ENCODE measurements at regions not wholly inside any gene's neighbourhood (a gene's known extent, or its start where the extent isn't known, plus 50 kb on each side); places are given as distances from the start of the nearest gene placed in this dataset.

DNA sequence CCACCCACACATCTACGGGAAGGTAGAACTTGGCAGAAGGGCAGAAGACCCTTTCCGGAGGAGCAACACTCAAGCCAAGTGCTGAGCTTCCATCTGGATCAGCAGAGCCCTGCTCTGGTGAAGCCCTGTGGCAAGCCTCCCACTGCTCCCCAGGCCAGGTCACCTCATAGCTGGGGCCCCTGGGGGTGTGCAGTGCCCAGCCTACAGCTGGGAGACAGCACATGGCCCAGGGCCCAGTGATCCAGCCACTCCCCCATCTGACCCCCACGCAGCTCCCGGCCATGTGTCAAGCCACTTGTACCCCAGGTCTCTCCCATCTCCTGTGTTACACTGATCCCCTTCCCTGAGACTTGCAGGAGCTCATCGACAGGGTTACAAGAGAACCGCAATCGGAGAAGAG is 95.7 kb downstream of the RBFOX3 start:
- Mint-ChIP-seq H3K9me3 (peaks cover 0 to 5% of the 10 kb centered on the region in 2 donors), H3K27ac (no peak overlapping the region), H3K36me3 (no peaks in the 10 kb centered on the region)
- ATAC-seq (no peak), DNase-seq (ENCODE audit: low spot score in 2 of 2) (no peak)

DNA sequence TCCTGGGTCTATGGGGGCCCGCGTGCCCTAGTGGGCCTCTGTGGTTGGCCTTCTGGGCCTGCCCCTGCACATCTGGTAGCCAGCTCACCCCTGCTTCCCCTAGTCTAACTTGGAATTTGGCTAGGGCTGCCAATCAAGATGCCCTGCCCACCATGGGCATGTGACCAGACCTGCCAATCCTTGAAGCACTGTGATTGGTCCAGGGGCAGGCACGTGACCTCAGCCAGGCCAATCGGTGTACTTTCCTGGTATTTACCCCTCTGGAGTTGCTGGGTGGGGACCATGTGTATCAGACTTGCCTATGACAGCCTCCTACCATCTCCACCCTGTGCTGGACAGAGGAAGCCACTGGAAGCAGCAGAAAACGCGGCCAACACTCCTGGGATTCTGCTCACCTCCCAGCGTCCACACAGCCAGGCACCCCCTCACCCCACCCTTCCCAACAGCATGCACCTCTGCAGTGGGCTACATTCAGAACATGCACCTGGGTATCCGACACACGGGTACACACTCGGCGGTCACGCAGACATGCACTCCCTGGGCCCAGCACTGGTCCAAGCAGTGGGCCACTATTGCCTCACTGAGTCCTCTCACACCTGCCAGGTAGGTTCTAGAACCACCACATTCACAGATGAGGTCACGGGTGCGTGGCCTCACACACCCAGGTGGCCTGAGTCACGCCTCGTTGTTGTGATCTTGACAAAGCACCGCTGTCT is 96.9 kb downstream of the RBFOX3 start:
- no peaks in the 10 kb centered on the region for H3K36me3 Mint-ChIP-seq
- H3K9me3 Mint-ChIP-seq: peaks cover 0 to 5% of the 10 kb centered on the region in 2 donors
- ATAC-seq: peak in 1 of 2 donors; percentile 22
- no peak for DNase-seq (ENCODE audit: low spot score in 2 of 2)
- no peak overlapping the region for H3K27ac Mint-ChIP-seq

DNA sequence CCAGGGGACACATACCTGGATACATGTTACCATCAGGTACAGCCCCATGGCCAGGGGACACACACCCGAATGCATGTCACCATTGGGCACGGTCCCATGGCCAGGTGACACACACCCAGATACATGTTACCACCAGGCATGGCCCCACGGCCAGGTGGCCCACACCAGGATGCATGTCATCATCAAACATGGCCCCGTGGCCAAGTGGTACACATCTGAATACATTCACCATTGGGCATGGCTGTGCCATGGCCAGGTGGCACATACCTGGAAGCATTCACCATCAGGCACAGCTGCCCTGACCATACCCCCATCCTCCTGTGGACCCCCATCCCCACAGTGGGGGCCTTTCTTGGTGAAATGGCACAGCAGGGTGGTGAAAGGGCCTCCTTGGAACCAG is 97.6 kb downstream of the RBFOX3 start:
- ATAC-seq (no peak), DNase-seq (ENCODE audit: low spot score in 2 of 2) (no peak)
- H3K36me3 Mint-ChIP-seq: no peaks in the 10 kb centered on the region
- H3K27ac Mint-ChIP-seq: no peak overlapping the region
- H3K9me3 Mint-ChIP-seq: peaks cover 0 to 5% of the 10 kb centered on the region in 2 donors

DNA sequence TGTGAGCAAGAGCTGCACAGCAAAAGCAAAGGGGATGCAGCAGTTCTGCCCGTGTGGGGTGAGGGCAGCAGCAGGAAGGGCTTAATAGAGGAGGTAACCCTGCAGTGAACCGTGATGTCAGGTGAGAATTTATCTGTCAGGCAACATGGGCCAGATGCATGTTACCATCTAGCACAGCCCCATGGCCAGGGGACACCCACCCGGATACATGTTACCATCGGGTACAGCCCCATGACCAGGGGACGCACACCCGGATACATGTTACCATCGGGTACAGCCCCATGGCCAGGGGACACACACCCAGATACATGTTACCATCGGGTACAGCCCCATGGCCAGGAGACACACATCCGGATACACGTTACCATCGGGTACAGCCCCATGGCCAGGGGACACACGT is 99.4 kb downstream of the RBFOX3 start:
- ATAC-seq: no peak
- H3K27ac Mint-ChIP-seq: no peak overlapping the region
- no peaks in the 10 kb centered on the region for H3K36me3 Mint-ChIP-seq
- H3K9me3 Mint-ChIP-seq: peaks cover 0 to 5% of the 10 kb centered on the region in 2 donors
- no peak for DNase-seq (ENCODE audit: low spot score in 2 of 2)

DNA sequence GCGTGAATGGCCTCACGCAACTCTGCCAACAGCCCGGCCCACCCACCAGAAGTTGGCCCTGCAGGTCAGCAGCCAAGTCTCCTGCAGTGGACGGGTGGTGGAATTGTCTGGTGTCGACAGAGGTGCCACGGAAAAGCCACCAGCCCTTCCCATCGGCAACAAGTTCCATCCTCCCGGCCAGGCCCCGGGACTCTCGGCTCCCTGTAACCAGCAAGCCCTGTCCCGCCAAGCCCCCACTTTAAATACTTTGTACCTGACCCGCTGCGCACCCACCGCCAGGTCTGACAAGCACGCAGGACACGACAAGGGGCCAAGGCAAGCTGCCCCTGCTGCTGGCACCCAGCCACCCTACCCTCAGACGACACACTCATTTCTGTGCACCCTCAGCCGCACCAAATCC is 100.8 kb downstream of the RBFOX3 start:
- DNase-seq (ENCODE audit: low spot score in 2 of 2) (no peak), ATAC-seq (no peak)
- Mint-ChIP-seq H3K27ac (no peak overlapping the region), H3K36me3 (no peaks in the 10 kb centered on the region), H3K9me3 (peaks cover 0 to 5% of the 10 kb centered on the region in 2 donors)

DNA sequence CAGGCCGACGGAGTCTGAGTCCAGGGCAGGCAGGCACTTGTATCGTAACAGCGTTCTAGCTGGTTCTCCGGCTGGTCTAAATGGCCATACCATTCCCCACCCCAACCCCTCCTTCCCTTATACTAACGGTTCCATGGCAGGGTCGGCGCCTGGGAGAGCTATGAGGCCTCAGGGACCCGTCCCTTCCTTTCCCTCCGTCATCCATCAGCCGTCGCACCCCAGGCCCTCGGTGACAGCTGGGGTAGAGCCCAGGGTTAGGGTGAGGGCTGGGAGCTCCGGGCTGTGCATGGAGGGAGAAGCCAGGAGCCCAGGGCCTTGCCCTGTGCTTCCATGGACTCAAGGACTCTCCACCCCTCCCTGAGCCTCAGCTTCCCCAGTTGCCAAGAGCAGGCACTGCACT is 101.4 kb downstream of the RBFOX3 start:
- DNase-seq (ENCODE audit: low spot score in 2 of 2): no peak
- no peak for ATAC-seq
- no peak overlapping the region for H3K27ac Mint-ChIP-seq
- no peaks in the 10 kb centered on the region for H3K36me3 Mint-ChIP-seq
- H3K9me3 Mint-ChIP-seq: peaks cover 0 to 5% of the 10 kb centered on the region in 2 donors

DNA sequence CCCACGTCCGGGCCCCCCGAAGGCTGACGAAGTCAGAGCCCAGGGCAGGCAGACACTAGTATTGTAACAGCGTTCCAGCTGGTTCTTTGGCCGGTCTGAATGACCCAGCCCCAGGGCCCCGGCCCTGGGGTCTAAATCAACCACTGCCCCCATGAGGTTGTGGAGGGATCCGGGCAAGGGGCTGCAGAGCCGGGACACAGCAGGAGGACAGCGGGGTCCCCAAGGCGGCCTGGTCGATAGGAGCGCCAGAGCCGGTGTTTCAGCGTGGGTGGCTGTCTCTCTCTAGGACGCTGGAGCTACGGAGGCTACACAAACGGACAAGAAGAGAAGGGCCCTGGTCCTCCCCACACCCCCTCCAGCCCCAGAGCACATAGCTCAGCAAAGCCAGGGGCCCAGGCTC is 101.8 kb downstream of the RBFOX3 start:
- Mint-ChIP-seq H3K9me3 (peaks cover 0 to 5% of the 10 kb centered on the region in 2 donors), H3K27ac (no peak overlapping the region), H3K36me3 (no peaks in the 10 kb centered on the region)
- DNase-seq (ENCODE audit: low spot score in 2 of 2): no peak
- ATAC-seq: no peak

DNA sequence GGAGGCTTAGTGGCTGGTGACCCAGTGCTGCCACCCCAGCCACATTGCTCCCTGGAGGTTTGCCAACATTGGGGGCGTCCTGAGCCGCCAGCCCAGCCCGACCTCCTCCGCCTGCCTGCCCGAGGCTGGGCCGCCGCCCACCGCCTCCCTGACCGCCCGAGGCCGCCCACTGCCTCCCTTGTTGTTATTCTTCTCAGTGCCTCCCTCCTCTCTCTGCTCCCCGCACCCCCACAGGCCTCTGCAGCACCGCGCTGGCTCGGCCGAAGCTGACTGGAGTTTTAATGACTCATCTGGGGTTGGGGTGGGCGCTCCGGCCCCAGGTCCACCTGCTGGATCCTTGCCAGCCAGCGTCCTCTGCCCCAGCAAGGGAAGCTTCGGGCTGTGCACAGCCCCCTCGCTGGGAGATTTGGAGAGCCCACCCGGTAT is 102.5 kb downstream of the RBFOX3 start:
- ATAC-seq (no peak), DNase-seq (ENCODE audit: low spot score in 2 of 2) (no peak)
- Mint-ChIP-seq H3K27ac (no peak overlapping the region), H3K36me3 (no peaks in the 10 kb centered on the region), H3K9me3 (peaks cover 0 to 5% of the 10 kb centered on the region in 2 donors)

DNA sequence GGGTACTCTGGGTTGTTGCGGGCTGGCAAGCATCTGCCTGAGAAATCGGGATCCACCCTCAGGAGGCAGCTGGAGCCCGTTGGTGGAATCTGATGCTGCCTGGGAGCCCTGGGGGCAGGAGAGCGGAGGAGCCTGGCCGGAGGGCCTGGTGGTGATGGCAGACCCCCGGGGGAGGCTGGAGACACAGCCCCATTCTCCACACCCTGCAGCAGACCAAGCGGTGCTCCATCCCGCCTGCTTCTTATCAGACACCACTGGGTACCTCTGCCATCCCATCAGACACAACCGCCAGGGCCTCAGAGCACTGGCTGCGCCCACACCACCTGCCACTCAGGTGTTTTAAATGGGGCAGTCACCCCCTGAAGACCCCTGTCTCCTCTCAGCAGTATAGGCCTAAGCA is 103.9 kb downstream of the RBFOX3 start:
- H3K36me3 Mint-ChIP-seq: no peaks in the 10 kb centered on the region
- no peak overlapping the region for H3K27ac Mint-ChIP-seq
- DNase-seq (ENCODE audit: low spot score in 2 of 2) (no peak), ATAC-seq (no peak)
- H3K9me3 Mint-ChIP-seq: peaks cover 0 to 5% of the 10 kb centered on the region in 2 donors

DNA sequence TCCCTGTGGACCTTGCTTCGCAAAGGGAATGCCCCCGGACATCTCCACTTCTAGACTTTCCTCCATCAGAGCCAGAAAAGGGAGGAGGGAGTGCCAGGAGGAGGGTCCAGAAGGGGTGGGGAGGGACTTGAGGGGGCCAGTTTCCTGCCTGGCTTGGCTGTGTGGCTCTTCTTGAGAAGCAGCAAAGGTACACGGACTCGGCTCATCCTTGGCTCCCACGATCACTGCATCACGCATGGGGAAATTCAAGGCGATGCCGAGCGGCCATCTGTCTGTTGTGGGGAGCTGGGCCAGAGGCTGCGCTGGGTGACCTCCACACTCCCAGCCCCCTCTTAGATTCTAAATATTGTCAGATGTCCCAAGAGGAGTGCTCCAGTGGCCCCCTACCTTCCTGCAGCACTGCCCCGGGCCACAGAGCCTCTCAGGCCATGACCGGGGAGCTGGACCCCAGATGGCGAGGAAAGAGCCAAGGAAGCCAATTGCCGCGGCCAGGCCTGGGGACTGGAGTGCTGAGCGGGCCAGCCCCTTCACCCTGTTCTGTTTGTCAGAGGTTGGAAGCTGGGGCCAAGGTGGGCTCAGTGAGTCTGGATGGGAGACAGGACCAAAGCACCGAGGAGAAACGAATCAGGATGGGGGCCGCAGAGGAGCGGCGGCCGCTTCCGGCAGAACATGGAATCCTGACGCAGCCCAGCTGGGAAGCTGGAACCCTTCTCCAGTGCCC is 104.5 kb downstream of the RBFOX3 start:
- Mint-ChIP-seq H3K27ac (no peak overlapping the region), H3K36me3 (no peaks in the 10 kb centered on the region), H3K9me3 (peaks cover 0 to 4% of the 10 kb centered on the region in 2 donors)
- DNase-seq (ENCODE audit: low spot score in 2 of 2) (no peak), ATAC-seq (no peak)

DNA sequence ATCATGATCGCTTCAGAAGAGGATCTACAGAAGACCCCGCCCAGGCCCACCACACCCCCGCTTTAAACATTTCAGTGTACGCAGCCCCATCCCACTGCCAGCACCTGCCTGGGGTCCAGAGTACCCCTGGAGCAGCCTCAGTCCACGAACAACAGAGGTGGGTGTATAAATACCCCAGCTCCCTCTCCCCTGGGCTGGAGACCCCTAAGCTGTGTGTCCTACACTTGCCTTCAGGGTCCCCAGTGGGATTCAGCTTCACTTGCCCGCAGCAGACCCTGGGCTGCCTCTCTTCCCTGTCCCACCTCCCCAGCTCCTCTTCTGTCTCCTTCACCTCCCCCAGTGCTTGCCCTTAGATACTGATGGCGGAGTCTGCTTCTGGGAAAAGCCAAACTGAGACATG is 105.7 kb downstream of the RBFOX3 start:
- Mint-ChIP-seq H3K9me3 (no peaks in the 10 kb centered on the region), H3K27ac (no peak overlapping the region), H3K36me3 (no peaks in the 10 kb centered on the region)
- DNase-seq (ENCODE audit: low spot score in 2 of 2) (no peak), ATAC-seq (no peak)

DNA sequence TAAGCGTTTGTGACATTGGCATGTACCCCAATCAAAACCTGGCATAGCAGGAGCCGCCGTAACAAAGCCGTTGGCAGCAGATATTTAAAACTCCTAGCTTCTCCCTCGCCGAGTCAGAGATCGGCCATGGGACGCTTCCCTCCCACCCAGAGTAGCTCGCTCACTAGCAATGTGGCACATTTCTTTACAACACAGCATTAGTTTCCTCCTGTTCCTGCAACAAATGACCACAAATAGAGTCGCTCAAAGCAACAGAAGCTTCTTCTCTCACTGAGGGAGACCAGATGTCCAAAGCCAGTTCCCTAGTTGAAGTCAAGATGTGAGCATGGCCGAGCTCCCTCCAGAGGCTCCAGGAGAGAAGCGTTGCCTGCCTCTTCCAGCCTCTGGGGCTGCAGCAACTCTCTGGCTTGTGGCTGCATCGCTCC is 106.7 kb downstream of the RBFOX3 start:
- no peaks in the 10 kb centered on the region for H3K36me3 Mint-ChIP-seq

DNA sequence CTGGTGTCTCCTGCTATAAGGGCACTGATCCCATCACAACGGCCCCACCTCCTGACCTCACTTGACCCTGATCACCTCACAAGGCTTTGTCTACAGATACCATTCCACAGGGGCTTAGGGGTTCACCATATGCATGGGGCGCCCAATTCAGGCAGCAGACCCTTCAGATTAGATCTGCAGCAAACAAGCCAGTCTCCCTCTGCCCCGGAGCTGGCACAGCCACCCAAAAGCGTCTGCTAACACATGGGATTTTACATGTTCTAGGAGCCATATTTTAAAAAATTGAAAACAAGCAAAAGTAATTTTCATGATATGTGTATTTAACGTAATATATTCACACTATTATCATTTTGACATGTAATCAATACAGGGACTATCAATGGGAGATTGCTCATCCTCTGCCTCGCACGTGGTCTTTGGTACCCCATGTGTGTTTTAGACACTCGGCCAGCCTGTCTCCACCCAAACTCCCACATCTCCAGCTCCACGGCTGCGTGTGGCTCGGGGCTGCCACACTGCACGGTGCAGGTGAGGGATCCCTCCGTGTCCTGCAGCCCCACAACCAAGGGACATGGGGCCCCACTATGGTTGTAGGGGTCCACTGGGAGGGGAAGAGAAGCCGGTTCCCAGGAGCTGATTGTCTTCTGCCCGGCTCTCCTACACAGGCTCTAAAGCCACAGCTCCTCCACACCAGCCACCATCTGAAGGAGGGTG is 107.6 kb downstream of the RBFOX3 start:
- H3K9me3 Mint-ChIP-seq: peaks cover 4 to 7% of the 10 kb centered on the region in 2 donors
- no peak for ATAC-seq
- H3K36me3 Mint-ChIP-seq: no peaks in the 10 kb centered on the region
- no peak overlapping the region for H3K27ac Mint-ChIP-seq
- no peak for DNase-seq (ENCODE audit: low spot score in 2 of 2)

More for the DNA sequence above, 106.7 kb downstream of the RBFOX3 start:
- Mint-ChIP-seq H3K9me3 (peaks cover 2 to 4% of the 10 kb centered on the region in 2 donors), H3K27ac (no peak overlapping the region)
- DNase-seq (ENCODE audit: low spot score in 2 of 2): no peak
- ATAC-seq: no peak

DNA sequence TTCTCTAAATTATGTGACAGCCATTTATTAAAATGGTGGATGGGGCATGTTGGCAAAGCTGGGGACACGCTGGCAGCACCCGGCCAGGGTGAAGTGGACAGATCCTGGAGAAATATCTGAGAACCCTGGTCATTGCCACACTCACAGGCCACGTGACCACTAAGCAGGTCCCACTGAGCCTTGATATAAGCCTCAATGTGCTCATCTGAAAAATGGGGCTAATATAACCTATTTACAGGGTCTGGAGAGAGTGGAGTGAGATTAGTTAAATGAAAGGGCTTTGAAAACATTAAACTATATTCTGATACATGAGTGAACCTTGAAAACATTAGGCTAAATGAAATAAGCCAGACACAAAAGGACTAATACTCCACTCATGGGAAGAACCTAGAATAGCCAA is 108.9 kb downstream of the RBFOX3 start:
- H3K27ac Mint-ChIP-seq: no peak overlapping the region
- H3K36me3 Mint-ChIP-seq: no peaks in the 10 kb centered on the region
- DNase-seq (ENCODE audit: low spot score in 2 of 2) (no peak), ATAC-seq (no peak)
- H3K9me3 Mint-ChIP-seq: peaks cover 4 to 7% of the 10 kb centered on the region in 2 donors

DNA sequence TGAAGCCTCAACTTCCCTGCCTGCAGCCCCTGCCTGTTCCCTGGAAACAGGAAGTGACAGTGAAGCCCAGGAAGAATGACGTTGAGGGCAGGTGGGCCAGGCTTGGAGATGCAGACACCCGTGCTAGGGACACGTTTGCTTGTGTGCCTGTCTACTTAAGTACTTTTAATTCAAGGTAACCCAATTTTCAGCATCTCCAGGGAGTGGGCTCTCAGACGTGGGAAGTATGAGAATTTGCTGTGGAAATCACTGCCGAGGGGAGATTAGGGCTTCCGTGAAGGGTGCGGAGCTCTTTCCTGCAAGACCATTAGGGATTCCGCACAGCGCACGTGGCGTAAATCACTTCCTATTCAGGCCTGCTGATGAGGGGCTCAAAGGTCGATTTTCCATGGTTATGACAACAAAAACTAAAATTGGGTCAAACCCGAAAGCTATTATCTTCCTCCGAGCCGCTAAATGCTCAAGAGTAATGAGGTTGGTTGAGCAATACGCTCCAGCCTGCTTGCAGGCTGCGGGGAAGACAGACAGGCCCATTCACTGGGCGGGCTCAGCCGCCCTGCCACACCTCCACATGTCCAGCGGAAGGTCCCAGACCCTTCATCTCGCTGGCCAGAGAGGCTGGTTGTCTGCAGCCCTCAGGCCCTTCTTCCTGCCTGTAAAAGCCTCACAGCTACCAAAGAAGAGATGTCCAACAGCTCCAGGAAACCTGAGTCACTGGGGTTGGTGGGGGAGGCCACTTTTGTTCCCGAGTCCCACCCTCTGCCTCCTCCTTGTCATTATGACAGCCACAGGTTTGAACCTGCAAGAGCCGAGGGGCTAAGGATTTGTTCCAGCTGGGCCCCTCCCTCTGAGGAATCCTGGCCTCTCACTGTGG is 109.9 kb downstream of the RBFOX3 start:
- no peak for ATAC-seq
- no peaks in the 10 kb centered on the region for H3K36me3 Mint-ChIP-seq

DNA sequence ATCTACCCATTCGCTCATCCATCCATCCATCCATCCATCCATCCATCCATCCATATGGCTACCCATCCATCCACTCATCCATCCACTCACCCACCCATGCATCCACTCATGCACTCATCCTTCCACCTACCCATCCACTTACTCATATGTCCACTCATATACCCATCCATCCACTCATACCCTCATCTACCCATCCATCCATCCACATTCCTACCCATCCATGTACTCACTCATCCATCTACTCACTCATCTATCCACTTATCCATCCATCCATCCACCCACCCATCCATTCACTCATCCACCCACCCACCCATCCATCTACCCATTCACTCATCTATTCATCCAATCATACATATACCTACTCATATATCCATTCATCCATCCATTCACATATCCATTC is 112.0 kb downstream of the RBFOX3 start:
- no peak for DNase-seq (ENCODE audit: low spot score in 2 of 2)
- no peaks in the 10 kb centered on the region for H3K36me3 Mint-ChIP-seq
- no peak overlapping the region for H3K27ac Mint-ChIP-seq
- peaks cover 4 to 7% of the 10 kb centered on the region in 2 donors for H3K9me3 Mint-ChIP-seq
- ATAC-seq: no peak

More for the DNA sequence above, 109.9 kb downstream of the RBFOX3 start:
- Mint-ChIP-seq H3K9me3 (peaks cover 4 to 7% of the 10 kb centered on the region in 2 donors), H3K27ac (no peak overlapping the region)
- DNase-seq (ENCODE audit: low spot score in 2 of 2): no peak
